Central memory CD8-positive, alpha-beta T cell (primary cell): ENCODE measurements at regions not wholly inside any gene's neighbourhood (a gene's known extent, or its start where the extent isn't known, plus 50 kb on each side); places are given as distances from the start of the nearest gene placed in this dataset.

ENCODE experiments used
- ATAC-seq: fragments of 150-1000 bp; cut with Tn5 transposase; replicated peaks from 2 replicates; pipeline ENCODE4 v1.10.0; 2022; ENCODE audit warnings: mild to moderate bottlenecking, moderate FRiP score, moderate number of reproducible peaks; ENCODE audit not compliant: poor library complexity, severe bottlenecking; ENCODE audit errors: extremely low read depth
- DNase-seq, 2 donors: peaks; one replicate each; pipeline ENCODE4 v3.0.0; 2021; ENCODE audit warnings: low spot score in 2 of 2
- H3K27ac Mint-ChIP-seq: one replicate; pipeline ENCODE4 v1.8.0; 2022; ENCODE audit warnings: low read depth, mild to moderate bottlenecking, moderate library complexity, mixed read lengths
- H3K27me3 Mint-ChIP-seq: one replicate; pipeline ENCODE4 v1.8.0; 2022; ENCODE audit warnings: mixed read lengths
- H3K36me3 Mint-ChIP-seq: one replicate; pipeline ENCODE4 v1.8.0; 2022; ENCODE audit warnings: mild to moderate bottlenecking, moderate library complexity, mixed read lengths; ENCODE audit not compliant: insufficient read depth
- H3K4me1 Mint-ChIP-seq: one replicate; pipeline ENCODE4 v1.8.0; 2022; ENCODE audit warnings: mixed read lengths
- H3K4me3 Mint-ChIP-seq: one replicate; pipeline ENCODE4 v1.8.0; 2022; ENCODE audit warnings: mild to moderate bottlenecking, moderate library complexity, mixed read lengths
- H3K9me3 Mint-ChIP-seq: one replicate; pipeline ENCODE4 v1.8.0; 2022; ENCODE audit warnings: mixed read lengths

- Mint-ChIP-seq H3K9me3 (no peaks in the 10 kb centered on the region), H3K36me3 (peaks cover 1% of the 10 kb centered on the region), H3K27me3 (peaks cover 38% of the 10 kb centered on the region), H3K4me1 (no peaks in the 10 kb centered on the region), H3K27ac (no peak overlapping the region), H3K4me3 (no peak overlapping the region)
- ATAC-seq (no peak), DNase-seq (no peak)
These were observed 105.1 kb upstream of the SCOC start for GRCh38 chr4:140268186-140268841.

GRCh38 chr4:140267576-140267975 is 105.9 kb upstream of the SCOC start:
- Mint-ChIP-seq H3K27me3 (peaks cover 46% of the 10 kb centered on the region), H3K4me1 (no peaks in the 10 kb centered on the region), H3K36me3 (peaks cover 1% of the 10 kb centered on the region), H3K9me3 (no peaks in the 10 kb centered on the region), H3K4me3 (no peak overlapping the region), H3K27ac (no peak overlapping the region)
- DNase-seq (no peak), ATAC-seq (no peak)

- no peaks in the 10 kb centered on the region for H3K4me1 Mint-ChIP-seq
- H3K27me3 Mint-ChIP-seq: peaks cover 51% of the 10 kb centered on the region
- no peaks in the 10 kb centered on the region for H3K9me3 Mint-ChIP-seq
- DNase-seq (no peak), ATAC-seq (no peak)
- H3K36me3 Mint-ChIP-seq: peaks cover 1% of the 10 kb centered on the region
- H3K27ac Mint-ChIP-seq: no peak overlapping the region
- H3K4me3 Mint-ChIP-seq: no peak overlapping the region
These were observed 106.4 kb upstream of the SCOC start for GRCh38 chr4:140266958-140267568.

- H3K4me1 Mint-ChIP-seq: no peaks in the 10 kb centered on the region
- no peaks in the 10 kb centered on the region for H3K36me3 Mint-ChIP-seq
- no peak for DNase-seq
- H3K27me3 Mint-ChIP-seq: peaks cover 69% of the 10 kb centered on the region
- no peaks in the 10 kb centered on the region for H3K9me3 Mint-ChIP-seq
- no peak overlapping the region for H3K27ac Mint-ChIP-seq
- no peak overlapping the region for H3K4me3 Mint-ChIP-seq
- ATAC-seq: no peak
These were observed 106.2 kb upstream of the MAML3 start for GRCh38 chr4:140260227-140260626.

GRCh38 chr4:140258476-140258875 is 104.5 kb upstream of the MAML3 start:
- Mint-ChIP-seq H3K36me3 (no peaks in the 10 kb centered on the region), H3K4me3 (no peak overlapping the region), H3K9me3 (no peaks in the 10 kb centered on the region), H3K27ac (no peak overlapping the region), H3K4me1 (no peaks in the 10 kb centered on the region), H3K27me3 (peaks cover 82% of the 10 kb centered on the region)
- DNase-seq (no peak), ATAC-seq (no peak)

GRCh38 chr4:140257461-140258305 is 103.7 kb upstream of the MAML3 start:
- DNase-seq (no peak), ATAC-seq (no peak)
- H3K9me3 Mint-ChIP-seq: no peaks in the 10 kb centered on the region
- H3K4me3 Mint-ChIP-seq: no peak overlapping the region
- H3K27ac Mint-ChIP-seq: no peak overlapping the region
- H3K36me3 Mint-ChIP-seq: no peaks in the 10 kb centered on the region
- peaks cover 78% of the 10 kb centered on the region for H3K27me3 Mint-ChIP-seq
- no peaks in the 10 kb centered on the region for H3K4me1 Mint-ChIP-seq

- Mint-ChIP-seq H3K27me3 (peaks cover 75% of the 10 kb centered on the region), H3K4me1 (peaks cover 2% of the 10 kb centered on the region), H3K36me3 (no peaks in the 10 kb centered on the region), H3K9me3 (no peaks in the 10 kb centered on the region), H3K4me3 (no peak overlapping the region), H3K27ac (no peak overlapping the region)
- DNase-seq (no peak), ATAC-seq (no peak)
These were observed 103.0 kb upstream of the MAML3 start for GRCh38 chr4:140256941-140257340.

- ATAC-seq (no peak), DNase-seq (no peak)
- H3K36me3 Mint-ChIP-seq: no peaks in the 10 kb centered on the region
- no peak overlapping the region for H3K27ac Mint-ChIP-seq
- no peaks in the 10 kb centered on the region for H3K9me3 Mint-ChIP-seq
- H3K27me3 Mint-ChIP-seq: peaks cover 75% of the 10 kb centered on the region
- peaks cover 5% of the 10 kb centered on the region for H3K4me1 Mint-ChIP-seq
- no peak overlapping the region for H3K4me3 Mint-ChIP-seq
These were observed 102.4 kb upstream of the MAML3 start for GRCh38 chr4:140256335-140256734.

- DNase-seq: no peak
- peaks cover 75% of the 10 kb centered on the region for H3K27me3 Mint-ChIP-seq
- H3K9me3 Mint-ChIP-seq: no peaks in the 10 kb centered on the region
- no peak overlapping the region for H3K4me3 Mint-ChIP-seq
- ATAC-seq: no peak
- H3K36me3 Mint-ChIP-seq: no peaks in the 10 kb centered on the region
- peaks cover 5% of the 10 kb centered on the region for H3K4me1 Mint-ChIP-seq
- H3K27ac Mint-ChIP-seq: no peak overlapping the region
These were observed 101.9 kb upstream of the MAML3 start for GRCh38 chr4:140255927-140256326.

- Mint-ChIP-seq H3K36me3 (no peaks in the 10 kb centered on the region), H3K27ac (no peak overlapping the region), H3K4me3 (no peak overlapping the region), H3K9me3 (no peaks in the 10 kb centered on the region), H3K27me3 (peaks cover 75% of the 10 kb centered on the region), H3K4me1 (peaks cover 5% of the 10 kb centered on the region)
- no peak for ATAC-seq
- no peak for DNase-seq
These were observed 101.5 kb upstream of the MAML3 start for GRCh38 chr4:140255467-140255866.

GRCh38 chr4:140254651-140255299 is 100.8 kb upstream of the MAML3 start:
- H3K9me3 Mint-ChIP-seq: no peaks in the 10 kb centered on the region

GRCh38 chr4:140253556-140254027 is 99.6 kb upstream of the MAML3 start:
- Mint-ChIP-seq H3K4me1 (peaks cover 5% of the 10 kb centered on the region), H3K9me3 (no peaks in the 10 kb centered on the region), H3K4me3 (peak overlapping the region; percentile 42), H3K27ac (no peak overlapping the region), H3K36me3 (no peaks in the 10 kb centered on the region), H3K27me3 (peaks cover 70% of the 10 kb centered on the region)
- DNase-seq (no peak), ATAC-seq (no peak)

More at GRCh38 chr4:140254651-140255299, 100.8 kb upstream of the MAML3 start:
- peaks cover 75% of the 10 kb centered on the region for H3K27me3 Mint-ChIP-seq
- DNase-seq (no peak), ATAC-seq (no peak)
- peaks cover 5% of the 10 kb centered on the region for H3K4me1 Mint-ChIP-seq
- no peaks in the 10 kb centered on the region for H3K36me3 Mint-ChIP-seq
- H3K27ac Mint-ChIP-seq: no peak overlapping the region
- no peak overlapping the region for H3K4me3 Mint-ChIP-seq
